NCI-H146 (cell line): ENCODE measurements at regions not wholly inside any gene's neighbourhood (a gene's known extent, or its start where the extent isn't known, plus 50 kb on each side); places are given as distances from the start of the nearest gene placed in this dataset.

Experiments
- DNase-seq: peaks from one replicate; lab custom pipeline; 2025; lab: John Stamatoyannopoulos, UW

DNA sequence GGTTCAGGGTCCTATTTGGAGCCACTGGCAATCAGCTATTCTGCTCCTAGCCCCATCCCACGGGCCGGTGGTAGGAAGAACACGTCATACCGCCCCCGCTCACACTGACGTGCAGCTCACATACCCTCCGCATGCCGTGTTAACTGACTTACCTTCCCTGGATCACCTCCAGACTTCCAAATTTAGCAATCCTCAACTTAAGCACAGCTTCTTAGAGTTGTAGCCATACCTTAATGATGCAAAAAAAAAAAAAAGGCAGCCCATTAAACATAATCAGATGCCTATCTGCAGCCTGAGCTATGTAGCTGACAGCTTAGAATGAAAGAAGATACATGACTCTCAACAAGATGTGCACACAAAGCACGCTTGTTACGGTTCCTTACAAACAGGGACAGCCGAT lies 93.0 kb downstream of the IRX2 start:
- DNase-seq = no peak

DNA sequence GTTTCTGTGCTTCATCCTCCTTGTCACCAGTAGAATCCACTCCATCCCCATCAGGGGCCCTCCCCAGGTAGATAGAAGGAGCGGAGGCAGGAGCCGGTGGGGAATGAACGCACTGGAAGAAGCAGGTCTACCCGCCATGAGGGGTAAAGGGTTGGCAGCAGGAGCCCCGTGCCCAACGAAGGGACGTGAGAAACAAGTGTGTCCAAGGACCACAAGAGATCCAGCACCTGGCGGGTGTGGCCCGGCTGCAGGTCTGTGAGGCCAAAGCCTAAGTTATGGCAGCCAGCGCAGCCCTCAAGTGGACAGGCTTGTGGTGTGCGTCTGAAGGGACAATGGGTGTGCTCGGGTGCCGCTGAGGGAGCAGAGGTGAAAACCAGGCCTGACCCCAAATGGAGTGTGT lies 94.3 kb downstream of the IRX2 start:
- DNase-seq = no peak

DNA sequence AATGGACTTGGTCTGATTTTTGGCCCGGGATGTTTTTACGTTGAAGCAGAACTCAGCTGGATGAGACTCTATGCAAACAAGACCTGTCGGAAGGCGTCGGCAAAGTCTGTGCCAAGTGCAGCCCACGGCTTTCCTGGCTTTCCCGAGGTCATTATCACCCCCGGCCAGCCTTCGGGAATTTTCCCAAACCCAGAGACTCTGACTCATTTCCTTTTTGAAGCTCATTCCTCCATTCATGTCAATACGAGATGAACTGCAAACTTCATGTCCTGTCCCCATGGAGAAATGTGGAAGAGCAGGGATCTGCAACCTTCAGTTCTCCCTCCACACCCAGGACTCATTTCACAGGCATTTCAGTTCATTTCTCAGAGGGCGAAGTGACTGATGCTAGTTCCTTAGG lies 95.3 kb downstream of the IRX2 start:
- no peak for DNase-seq

DNA sequence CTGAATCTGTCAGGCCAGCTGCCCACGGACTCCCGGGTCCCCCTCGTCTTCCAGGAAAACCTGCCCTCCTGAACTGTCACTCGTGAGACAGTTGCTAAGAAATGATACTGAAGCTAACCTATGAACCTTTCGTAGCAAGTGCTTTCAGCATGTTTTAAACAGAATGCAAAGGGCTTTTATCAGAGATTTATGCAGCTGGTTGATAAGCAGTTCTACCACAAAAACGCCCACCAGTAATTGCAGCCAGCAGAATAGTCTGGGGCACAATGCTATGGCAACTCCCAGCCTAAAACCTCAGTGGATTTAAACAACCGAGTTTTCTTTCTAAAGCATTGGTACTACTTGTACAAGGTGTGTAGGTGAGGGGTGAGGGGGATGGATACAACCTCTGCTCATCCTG lies 97.5 kb downstream of the IRX2 start:
- DNase-seq = no peak

DNA sequence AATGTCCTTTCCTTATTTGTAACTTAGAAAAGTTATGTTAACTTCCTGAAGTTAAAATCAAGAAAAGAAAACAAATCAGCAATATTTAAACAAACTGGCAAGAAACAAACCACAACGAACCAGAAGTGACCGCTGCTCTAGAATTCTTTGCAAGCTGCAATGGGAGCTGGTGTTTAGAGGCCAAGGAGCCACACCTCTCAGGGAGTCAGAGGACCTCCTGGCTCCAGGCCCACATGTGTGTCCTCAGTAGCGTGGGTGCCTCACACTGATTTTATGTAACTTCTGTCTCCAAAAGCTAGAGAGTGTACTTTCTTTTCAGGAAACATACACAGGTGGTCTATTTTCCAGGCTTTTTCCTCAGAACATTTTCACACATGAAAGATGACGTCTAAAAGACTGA lies 100.4 kb downstream of the IRX2 start:
- DNase-seq = no peak

DNA sequence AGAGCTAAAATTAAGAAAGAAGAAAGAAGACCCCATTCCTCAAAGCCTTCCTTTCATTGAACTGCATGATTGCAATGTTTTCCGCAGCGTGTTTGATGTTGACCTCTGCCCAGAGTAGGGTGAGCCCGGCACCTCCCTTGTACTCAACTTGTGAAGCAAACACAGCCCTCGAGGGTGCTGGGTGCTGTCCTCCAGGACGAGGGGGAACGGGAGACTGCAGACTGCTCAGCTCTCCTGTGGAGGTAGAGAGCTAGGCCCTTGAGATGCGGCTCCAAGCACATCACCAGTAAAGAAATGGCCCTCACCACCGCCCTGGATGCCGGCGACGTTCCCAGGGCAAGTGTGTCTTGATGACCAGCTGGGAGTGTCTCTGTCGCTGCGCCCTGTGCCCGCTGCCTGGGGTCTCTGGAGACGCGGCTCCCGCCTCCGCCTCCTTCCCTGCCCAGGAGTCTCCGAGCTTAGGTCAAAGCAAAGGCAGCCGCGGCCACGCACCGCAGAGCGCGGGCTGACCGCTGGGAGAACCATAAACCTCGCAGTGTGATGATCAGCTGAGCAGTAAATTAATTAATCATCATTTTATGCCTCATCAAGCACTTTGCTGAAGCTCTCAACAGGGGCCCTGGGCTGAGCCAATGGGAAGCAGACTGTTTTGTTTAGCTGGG lies 108.7 kb downstream of the IRX2 start:
- no peak for DNase-seq

DNA sequence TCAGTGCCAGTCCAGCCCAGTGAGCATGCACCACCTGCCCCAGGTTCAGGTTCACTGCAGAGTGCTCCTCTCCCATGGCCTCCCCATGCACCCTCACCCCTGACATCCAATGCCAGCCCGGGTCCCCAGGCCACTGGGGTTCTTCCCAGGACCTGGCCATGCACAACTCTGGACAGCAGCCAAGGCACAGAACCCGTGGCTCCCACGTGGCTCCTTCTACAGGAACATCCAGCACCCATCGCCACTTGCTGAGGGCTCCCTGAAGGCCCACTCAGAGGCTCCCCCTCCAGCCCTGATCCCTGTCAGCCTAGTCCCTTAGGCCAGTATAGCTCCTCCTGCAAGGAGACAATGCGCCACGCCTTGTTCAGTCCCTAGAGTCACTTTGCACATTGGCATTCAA lies 110.8 kb downstream of the IRX2 start:
- DNase-seq = no peak

DNA sequence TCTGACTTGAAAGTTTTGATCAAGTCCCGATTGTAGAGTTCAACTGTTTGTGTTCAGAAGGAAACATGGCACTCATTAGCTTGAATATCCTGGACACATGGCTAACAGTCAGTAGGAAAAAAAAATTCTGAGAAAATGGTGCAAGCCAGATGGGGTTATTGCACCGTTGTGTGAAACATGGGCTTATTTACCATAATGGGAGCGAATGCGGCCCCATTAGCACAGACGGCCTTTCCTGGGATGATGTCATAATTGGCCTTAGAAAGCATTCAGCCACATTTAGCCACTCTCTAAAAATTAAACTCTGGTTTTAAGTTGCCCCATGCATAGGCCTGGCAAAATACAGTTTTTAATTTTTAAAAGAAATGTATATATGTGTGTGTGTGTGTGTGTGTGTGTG lies 112.1 kb downstream of the IRX2 start:
- DNase-seq = no peak

DNA sequence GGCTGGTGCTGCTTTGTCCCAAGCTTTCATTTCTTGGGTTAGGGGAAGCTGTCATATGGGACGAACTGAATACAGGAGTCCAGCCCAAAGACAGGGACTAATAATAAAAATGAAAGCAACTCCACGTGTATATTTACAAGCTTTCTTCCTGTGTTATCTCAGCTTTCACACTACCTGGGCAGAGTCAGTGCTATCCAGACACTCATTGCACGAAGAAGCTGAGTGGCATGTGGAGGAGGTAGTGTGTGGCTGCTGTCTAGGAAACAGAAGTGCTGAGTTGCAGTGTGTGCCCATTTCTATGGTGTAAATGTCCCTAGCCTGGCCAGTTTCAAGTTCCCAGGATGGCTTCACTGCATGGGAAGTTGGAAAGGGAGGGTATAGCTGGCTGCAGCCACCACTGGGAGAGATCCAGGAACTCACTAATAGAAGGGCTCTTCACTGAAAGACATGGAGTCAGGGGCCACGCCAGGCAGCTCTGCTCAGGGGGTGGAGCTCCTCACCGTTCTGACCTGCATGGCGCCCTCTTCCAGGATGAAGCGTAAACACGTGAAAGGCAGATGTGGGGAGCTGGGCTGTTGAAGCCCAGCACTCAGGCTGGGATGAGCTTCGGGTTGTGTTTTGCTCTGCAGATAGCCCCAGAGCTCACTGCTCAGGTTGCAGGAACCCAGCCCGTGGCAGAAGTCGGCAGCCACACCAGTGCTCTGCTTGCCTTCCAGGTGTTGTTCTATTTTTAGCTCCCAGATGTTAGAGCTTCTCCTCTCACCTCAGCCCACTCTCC lies 116.9 kb downstream of the IRX2 start:
- no peak for DNase-seq

DNA sequence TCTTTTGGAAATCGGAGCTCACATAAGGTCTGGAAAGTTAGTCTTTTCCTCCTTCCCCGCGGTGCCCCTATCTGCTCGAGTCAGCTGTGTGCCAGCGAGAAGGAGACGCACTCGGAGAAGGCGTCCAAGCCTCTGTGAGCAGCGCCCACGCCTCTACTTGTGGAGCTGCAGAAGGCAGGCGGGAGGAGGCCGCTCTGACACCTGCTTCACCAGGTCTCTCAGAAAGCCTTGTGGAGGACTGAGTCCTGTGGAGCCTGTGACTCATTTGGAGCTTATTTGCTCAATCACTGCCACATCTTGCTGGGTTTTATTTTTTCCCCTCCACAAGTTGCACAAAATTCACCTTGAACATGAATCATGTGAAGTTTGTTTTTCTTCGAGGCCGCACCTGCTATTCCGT lies 117.5 kb downstream of the IRX2 start:
- DNase-seq = no peak

DNA sequence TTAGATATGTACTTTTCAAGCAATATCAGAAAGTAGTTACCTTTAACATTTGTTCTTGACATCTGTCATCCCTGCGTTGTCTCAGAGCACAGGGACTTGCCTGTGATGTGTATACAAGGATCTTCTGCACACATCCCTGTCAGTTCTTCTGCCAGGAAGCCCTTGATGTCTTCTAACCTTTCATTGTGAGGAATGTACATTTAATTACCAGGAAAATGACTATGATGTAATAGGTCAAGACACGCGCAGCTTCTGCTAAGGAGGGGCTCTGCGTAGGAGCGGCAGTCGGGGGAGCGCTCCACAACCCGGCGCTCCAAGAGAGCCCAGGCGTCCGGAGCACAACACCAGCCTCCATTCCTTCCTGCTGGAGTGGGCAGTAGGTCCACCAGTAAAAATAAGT lies 119.7 kb downstream of the IRX2 start:
- no peak for DNase-seq

DNA sequence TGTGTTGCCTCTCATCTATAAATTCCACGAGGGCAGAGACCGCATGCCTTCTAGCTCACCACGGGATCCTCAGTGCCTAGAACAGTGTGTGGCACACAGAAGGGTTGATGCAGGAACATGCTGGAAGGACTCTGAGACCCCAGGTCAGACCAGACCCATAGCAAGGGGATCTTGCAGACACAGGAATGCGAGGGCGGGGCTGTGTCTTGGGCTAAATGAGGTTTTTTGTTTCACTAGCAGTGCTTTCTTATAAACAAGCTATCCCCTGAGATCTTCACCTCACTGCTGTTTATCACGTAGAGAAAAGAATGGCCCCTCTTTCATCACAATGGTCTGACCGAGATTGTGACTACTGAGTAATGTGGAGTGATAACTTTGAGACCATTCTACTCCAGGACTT lies 122.4 kb downstream of the IRX2 start:
- no peak for DNase-seq

DNA sequence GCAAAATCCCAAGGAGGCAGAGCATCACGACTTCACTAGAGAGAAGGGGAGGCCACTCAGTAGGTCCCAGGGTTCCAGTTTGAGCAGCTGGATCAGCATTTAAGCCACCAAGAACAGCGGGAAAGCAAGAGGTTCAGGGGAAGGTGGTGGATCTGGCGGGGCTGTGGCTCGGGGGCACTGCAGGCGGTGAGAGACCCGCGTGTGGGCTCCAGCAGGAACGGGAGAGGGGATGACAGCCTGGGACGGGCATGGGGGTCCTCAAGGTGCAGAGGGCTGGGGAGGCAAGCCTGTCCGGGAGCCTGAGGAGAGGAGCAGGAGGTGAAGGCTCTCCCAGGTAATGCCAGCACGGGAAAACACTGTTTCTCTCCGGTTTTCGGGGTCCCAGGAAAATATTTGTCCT lies 123.6 kb downstream of the IRX2 start:
- DNase-seq = no peak

DNA sequence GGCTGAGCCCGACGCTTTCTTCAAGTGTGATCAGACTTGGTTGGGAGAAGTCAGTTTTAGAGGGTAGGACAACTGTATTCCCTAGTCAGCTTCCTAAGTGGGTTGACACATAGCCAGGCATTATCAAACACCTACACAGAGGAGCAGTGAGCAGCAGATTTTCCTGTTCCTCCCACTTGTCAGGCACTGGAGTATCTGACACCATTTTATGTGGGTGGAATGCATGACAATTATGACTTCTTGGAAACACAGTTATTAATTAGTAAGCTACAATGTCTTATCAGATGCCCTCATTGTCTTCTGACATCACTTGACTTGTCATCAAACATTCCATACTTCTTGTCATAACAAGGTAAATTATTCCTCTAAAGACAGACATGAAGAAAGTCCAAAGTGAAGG lies 124.9 kb downstream of the IRX2 start:
- no peak for DNase-seq

DNA sequence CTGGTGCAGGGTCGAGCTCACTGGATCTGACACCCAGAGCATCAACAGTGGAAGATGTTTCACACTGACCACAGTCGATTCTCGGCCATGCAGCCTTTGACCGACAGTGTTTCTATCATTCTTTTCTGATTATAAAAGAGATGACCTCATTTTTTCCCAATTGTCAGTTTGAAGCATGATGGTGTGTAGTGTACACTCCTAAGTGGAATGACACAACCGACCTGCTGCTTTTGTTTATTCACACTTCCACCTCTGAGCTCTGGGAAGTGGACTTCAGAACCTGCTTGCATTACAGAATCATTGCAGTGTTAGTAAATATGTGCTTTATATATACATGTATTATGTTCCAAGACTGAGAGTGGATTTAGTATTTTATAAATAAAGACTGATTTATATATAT lies 128.6 kb downstream of the IRX2 start:
- DNase-seq = no peak

DNA sequence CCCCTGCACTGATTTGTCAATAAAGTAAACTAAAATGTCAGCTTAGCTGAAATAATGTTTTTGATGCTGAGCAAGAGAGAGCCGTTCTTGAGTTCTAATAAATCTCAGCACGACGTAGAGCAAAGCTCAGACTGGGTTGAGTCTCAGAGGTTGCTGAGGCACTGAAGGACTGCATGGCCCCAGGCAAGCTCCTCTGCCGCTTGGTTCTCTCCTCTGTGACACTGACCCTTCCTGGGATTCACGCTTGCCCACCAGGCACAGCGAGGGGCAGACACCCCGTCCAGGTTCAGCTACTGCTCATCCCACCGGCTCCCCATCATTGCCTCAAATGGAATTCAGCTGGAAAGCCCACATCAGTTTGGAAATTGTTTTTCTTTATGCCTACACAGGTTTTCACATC lies 129.8 kb downstream of the IRX2 start:
- DNase-seq = no peak

DNA sequence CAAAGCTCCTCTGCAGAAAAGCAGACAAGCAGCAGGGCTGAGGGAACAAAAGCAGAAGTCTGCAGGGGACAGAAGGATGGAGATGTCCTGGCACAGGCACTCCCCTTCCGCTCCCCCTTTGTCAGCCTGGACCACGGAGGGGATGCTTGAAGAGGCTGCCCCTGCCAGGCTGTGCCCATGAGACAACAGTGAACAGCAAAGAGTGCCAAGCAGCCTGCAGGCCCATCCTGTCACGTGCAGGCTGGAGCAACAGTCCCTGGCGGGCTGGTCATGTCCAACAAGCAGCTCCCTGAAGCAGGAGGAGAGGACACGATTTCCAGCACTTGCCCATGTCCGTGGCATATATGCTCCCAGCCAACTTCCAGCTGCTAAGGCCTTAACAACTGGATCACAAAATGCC lies 132.3 kb downstream of the IRX2 start:
- no peak for DNase-seq

DNA sequence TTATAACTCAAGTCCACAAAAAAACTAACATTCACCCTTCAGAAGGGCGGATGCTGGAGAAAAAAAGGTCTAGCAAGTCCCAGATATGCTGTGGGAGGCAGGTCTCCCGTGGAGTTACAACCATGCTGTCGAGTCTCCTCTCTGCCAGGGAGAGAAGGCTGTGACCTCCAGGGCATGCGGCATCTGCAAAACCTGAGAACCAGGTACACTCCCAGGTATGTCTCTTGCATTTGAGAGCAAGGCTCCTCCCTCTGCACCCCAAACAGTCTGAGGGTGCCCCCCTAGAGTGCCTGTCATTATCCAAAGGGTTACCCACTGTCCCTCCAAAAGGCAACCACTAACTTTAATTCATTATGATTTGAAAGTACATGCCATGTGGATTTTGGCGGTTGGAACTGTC lies 134.0 kb downstream of the IRX2 start:
- no peak for DNase-seq

DNA sequence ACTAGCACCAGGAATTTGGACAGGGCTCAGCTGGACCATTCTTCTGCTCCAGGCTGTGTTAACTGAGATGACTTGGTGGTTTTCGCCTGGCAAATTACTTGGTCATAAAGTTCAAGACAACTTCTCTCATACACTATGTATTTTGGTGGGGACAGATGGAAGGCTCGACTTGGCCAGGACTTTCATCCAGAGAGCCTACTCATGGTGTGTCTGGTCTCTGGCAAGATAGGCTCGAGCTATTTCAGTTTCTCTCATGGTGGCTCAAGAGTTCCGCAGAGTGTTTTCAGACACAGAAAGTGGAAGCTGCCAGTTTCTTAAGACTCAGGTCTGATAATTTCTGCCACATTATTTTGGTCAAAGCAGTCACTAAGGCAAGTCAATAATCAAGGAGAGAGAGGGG lies 135.6 kb downstream of the IRX2 start:
- DNase-seq = no peak

DNA sequence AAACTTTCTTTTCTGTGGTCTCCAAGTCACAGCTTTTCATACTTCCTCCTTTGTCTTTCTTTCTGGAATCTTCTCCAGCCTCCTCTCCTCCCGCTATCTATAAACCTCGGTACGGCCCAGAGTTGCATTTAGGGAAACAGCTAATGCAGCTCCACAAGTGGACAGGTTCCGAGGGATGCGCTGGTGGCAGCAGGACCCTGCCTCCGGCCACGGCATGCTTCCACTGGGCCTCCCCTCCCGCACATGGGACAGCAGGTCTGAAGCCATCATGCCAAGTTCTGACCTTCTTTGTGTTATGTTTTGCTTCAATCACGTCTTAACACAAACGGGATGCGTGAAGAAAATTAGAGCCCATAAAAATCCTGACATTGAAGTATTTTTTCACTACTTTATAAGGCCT lies 136.9 kb downstream of the IRX2 start:
- DNase-seq = no peak

DNA sequence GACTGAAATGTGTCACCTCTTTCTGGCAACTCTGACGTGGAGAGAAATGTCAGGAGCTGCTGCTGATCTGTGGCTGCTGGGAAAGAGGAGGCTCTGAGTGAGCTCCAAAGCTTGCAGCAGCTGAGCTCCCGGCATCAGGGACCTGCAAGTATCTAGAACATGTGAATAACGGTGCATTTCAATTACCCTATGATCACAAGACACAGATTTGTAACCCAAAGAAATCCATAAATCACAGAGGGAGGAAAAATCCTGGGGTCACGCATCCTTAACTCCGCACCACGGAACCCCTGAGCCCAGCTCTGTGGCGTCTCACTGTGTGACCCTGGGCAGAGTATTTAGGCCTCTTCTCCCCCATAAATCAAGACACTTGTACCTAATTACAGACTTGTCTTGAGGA lies 139.8 kb downstream of the IRX2 start:
- DNase-seq = no peak

DNA sequence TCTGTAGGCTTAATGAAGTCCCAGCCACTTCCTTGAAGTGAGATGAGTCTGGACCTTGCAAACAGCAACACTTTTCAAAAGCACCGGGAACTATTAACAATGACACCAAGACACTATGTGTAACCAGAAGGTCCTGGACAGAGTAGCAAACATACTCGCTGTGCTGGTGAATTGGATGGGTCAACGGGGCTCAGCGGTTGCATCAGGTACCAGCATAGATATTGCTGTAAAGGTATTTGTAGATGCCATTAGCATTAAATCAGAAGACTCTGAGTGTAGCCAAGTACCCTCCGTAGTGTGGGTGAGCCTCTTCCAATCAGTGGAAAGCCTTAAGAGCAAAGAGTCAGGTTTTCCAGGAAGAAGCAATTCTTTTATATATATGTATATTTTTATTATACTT lies 140.5 kb downstream of the IRX2 start:
- no peak for DNase-seq

DNA sequence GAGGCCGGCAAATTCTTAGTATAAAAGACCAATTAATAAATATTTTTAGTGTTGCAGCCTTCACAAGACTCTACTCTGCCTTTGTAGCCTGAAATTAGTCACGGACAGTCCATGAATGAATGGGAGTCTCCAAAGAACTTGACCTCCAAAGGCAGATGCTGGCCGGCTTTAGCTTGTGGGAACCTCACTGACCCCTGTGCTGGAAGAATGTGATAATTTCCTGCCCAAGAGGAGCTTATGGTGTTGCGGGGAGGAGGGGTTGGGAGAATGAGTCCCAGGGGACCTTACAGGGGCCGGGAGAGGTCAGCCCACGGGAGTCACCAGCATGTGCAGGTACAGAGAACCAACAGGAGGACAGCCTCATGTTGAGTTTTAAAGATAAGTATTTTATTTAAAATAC lies 143.1 kb downstream of the IRX2 start:
- DNase-seq = no peak

DNA sequence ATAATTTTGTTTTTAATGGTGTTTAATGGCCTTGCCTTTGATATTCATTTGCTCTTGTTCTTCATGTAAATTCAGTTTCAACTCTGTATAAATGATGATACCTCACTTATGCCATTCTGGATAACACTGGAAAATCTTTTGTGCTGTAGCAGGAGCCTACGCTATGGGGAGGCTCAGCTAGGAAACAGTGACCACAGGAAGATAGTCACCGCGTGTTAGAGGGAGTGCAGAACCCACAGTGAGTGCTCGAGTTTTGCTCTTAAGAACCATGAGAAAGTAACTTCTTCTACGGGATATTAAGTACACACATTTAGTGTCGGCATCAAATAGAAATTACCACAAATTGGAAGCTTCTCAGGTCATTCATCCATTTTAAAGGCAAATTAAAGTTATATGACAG lies 143.9 kb downstream of the IRX2 start:
- DNase-seq = no peak
